Esophagus muscularis mucosa (tissue), 4 donors: ENCODE measurements at regions not wholly inside any gene's neighbourhood (a gene's known extent, or its start where the extent isn't known, plus 50 kb on each side); places are given as distances from the start of the nearest gene placed in this dataset.

Source experiments
- CTCF ChIP-seq, 3 experiments: fragments of 200-600 bp in 2 of 3; fragments of 450-650 bp in 1 of 3; sonication (generic) in 2 of 3; IDR thresholded peaks; one replicate each; pipeline ENCODE4 v1.5.1; 2017 to 2019; ENCODE audit warnings: antibody characterized with exemption in 3 of 3, mild to moderate bottlenecking in 2 of 3, moderate library complexity in 1 of 3
- EP300 ChIP-seq: sonication (generic); formaldehyde crosslinking; IDR thresholded peaks from one replicate; pipeline ENCODE4 v1.6.1; 2017; ENCODE audit warnings: antibody characterized with exemption
- POLR2A ChIP-seq: fragments of 450-650 bp; IDR thresholded peaks from one replicate; pipeline ENCODE4 v1.6.1; 2017; ENCODE audit warnings: antibody characterized with exemption, moderate library complexity, mild to moderate bottlenecking, low read depth
- POLR2AphosphoS5 ChIP-seq, 2 donors: sonication (generic); formaldehyde crosslinking; IDR thresholded peaks; one replicate each; pipeline ENCODE4 v1.6.1; 2017; ENCODE audit warnings: antibody characterized with exemption in 2 of 2

GRCh38 chr7:84291756-84292155 lies 97.2 kb upstream of the SEMA3A start:
- TF ChIP-seq CTCF (IDR thresholded peaks at IDR 0.05) (no peak), POLR2A (no peak), POLR2AphosphoS5 (IDR thresholded peaks at IDR 0.05) (no peak), EP300 (no peak)
